Left colon (tissue), 2 donors: ENCODE measurements at regions not wholly inside any gene's neighbourhood (a gene's known extent, or its start where the extent isn't known, plus 50 kb on each side); places are given as distances from the start of the nearest gene placed in this dataset.
"Not testable (repeated sequence)": the region's sequence is repeated elsewhere in the genome, so short reads cannot be mapped to it uniquely, and the experiment has no call there.

Experiments
- ATAC-seq: fragments of 200-7000 bp; cut with Tn5 transposase; one replicate; pipeline ENCODE4 v1.9.1; 2020; ENCODE audit warnings: mild to moderate bottlenecking, moderate library complexity
- DNase-seq, 2 donors: peaks; one replicate each; pipeline ENCODE4 v3.0.0-alpha.2; 2020
- intact Hi-C, 2 donors: fragments of 100-400 bp; cut with DNase I in 1 of 2; cut with micrococcal nuclease in 1 of 2; formaldehyde crosslinking; loops; one replicate each; pipeline versions ENCODE4 v1.11.2 to v1.14.0; 2022; cut with DNase I, micrococcal nuclease
- donor health status: DM: no; HTN: no; CAD: no.
- donor health status: DM: yes; HTN: yes; CAD: no.

GRCh38 chr9:93886911-93887310 lies 68.2 kb downstream of the BARX1 start:
- DNase-seq: peak in 1 of 2 donors; percentile 11
- no peak for ATAC-seq
- intact Hi-C loops: no loop called here

- intact Hi-C loops: no loop called here
- ATAC-seq: no peak
- no peak for DNase-seq
These were observed 70.3 kb downstream of the BARX1 start for GRCh38 chr9:93884808-93885207.

- ATAC-seq, intact Hi-C loops, DNase-seq: not testable (repeated sequence)
These were observed 75.3 kb downstream of the BARX1 start for GRCh38 chr9:93879662-93880407.

GRCh38 chr9:93875330-93875729 lies 79.8 kb downstream of the BARX1 start:
- intact Hi-C loops: no loop called here
- ATAC-seq: no peak
- no peak for DNase-seq

- intact Hi-C loops: no loop called here
- ATAC-seq: no peak
- no peak for DNase-seq
These were observed 80.9 kb downstream of the BARX1 start for GRCh38 chr9:93874242-93874641.

GRCh38 chr9:93871286-93871685 lies 83.9 kb downstream of the BARX1 start:
- no peak for ATAC-seq
- no peak for DNase-seq
- intact Hi-C loops: no loop called here

GRCh38 chr9:93869863-93870262 lies 85.3 kb downstream of the BARX1 start:
- ATAC-seq (no peak), DNase-seq (no peak)
- intact Hi-C loops: no loop called here

GRCh38 chr9:93869088-93869487 lies 86.1 kb downstream of the BARX1 start:
- intact Hi-C loops: no loop called here
- no peak for ATAC-seq
- no peak for DNase-seq

- intact Hi-C loops: no loop called here
- no peak for DNase-seq
- ATAC-seq: no peak
These were observed 89.4 kb downstream of the BARX1 start for GRCh38 chr9:93865716-93866115.

GRCh38 chr9:93865245-93865644 lies 89.9 kb downstream of the BARX1 start:
- no peak for DNase-seq
- intact Hi-C loops: no loop called here

GRCh38 chr9:93864840-93865239 lies 90.3 kb downstream of the BARX1 start:
- ATAC-seq (no peak), DNase-seq (no peak)
- intact Hi-C loops: no loop called here

More at GRCh38 chr9:93865245-93865644, 89.9 kb downstream of the BARX1 start:
- no peak for ATAC-seq

GRCh38 chr9:93864032-93864431 lies 91.1 kb downstream of the BARX1 start:
- no peak for ATAC-seq
- intact Hi-C loops: no loop called here

GRCh38 chr9:93862877-93863545 lies 92.1 kb downstream of the BARX1 start:
- intact Hi-C loops: no loop called here
- ATAC-seq (no peak), DNase-seq (no peak)

More at GRCh38 chr9:93864032-93864431, 91.1 kb downstream of the BARX1 start:
- no peak for DNase-seq

GRCh38 chr9:93861736-93862358 lies 93.3 kb downstream of the BARX1 start:
- ATAC-seq: no peak
- no peak for DNase-seq
- intact Hi-C loops: no loop called here

GRCh38 chr9:93860694-93861658 lies 94.2 kb downstream of the BARX1 start:
- DNase-seq: no peak

GRCh38 chr9:93859431-93860215 lies 95.5 kb downstream of the BARX1 start:
- no peak for ATAC-seq
- no peak for DNase-seq
- intact Hi-C loops: no loop called here

More at GRCh38 chr9:93860694-93861658, 94.2 kb downstream of the BARX1 start:
- intact Hi-C loops: no loop called here
- no peak for ATAC-seq

GRCh38 chr9:93857528-93857927 lies 97.6 kb downstream of the BARX1 start:
- intact Hi-C loops: no loop called here
- ATAC-seq (no peak), DNase-seq (no peak)

- intact Hi-C loops: no loop called here
- ATAC-seq (no peak), DNase-seq (no peak)
These were observed 102.4 kb downstream of the BARX1 start for GRCh38 chr9:93852728-93853127.
